Cerebellar nuclear complex (tissue), 1 donor: ENCODE measurements at regions not wholly inside any gene's neighbourhood (a gene's known extent, or its start where the extent isn't known, plus 50 kb on each side); places are given as distances from the start of the nearest gene placed in this dataset.
A peak's percentile ranks its signal among the peaks of the same experiment; 100 is the strongest.

Experiments
- DNase-seq, 2 experiments: peaks; one replicate each; lab custom pipeline; 2025; lab: John Stamatoyannopoulos, UW

DNA sequence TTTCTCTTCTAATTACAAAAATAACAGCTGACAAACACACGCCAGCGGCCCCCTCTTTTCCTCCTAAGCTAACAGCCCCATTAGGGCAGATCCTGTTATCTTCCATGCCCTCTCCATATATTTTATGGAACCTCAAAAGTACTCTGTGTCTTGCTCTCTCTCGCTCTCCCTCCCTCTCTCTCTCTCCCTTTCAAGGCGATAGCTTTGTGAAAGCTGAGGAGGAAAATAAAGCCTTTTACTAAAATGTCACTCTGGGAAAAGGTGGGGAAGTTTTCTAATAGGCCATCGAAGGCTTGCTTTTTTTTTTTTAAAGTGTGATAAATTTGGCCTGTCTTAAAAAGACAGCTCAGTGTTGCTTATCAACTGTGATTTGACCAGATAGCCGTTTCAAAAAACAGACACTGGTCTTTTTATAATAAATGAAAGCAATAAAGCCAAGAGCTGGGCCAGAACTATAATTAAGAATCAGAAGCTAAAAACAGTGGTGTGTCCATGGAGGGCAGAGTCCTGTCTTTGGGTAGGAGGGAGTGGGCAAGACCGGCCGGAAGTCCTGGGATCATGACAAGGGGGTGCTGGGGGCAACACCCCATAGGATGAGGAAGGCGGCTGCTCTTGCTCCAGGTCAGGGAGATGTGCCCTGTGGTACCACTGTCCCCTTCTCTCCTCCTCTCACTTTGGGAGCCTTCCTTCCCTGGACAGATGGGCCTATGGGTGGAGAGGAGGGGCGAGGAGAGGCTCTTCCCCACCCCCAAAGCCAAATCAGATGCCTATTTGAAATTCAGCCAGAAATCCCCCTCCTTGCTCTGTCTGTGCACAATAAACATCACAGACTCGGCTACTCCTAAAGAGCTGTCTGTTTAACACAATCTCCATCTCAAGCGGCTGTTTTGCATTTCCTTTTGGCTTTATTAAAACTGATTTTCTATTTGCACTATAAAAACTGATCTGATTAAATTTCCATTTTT is 267.2 kb downstream of the BUD13 start:
- no peak for DNase-seq

DNA sequence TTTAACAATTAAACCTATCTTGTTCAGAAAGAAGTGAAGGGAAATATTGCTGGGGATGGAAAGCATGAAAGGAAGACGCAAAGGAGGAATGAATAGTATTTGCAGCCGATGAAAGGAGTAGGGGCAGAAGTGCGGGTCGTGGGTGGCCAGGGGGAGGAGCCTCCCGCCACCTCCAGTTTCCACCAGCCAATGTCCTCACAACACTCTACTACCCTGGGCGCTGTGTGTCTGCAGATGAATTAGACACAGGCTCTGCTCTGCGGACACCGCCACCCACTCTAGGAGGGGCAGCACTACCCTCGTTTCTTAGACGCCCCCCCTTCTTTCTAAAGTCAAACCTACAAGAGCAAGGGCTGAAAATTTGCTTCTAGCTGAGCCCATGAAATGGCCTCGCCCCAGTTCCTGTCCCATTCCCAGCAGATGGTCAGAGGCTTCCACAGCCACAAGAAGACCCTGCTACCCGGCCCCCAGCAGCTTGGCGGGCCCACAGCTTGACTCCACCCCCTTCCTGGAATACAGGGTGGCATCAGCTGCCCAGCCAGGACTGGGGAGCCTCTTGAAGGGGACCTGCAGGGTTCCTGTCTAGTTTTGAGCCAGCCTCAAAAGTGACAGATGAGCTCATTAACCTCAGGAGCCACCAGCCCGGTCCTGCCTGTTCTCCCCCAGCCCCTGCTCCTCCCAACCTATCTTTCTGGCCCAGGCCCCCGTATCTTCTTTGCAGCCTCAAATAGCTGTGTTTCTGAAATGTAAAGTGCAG is 268.1 kb downstream of the BUD13 start:
- no peak for DNase-seq

DNA sequence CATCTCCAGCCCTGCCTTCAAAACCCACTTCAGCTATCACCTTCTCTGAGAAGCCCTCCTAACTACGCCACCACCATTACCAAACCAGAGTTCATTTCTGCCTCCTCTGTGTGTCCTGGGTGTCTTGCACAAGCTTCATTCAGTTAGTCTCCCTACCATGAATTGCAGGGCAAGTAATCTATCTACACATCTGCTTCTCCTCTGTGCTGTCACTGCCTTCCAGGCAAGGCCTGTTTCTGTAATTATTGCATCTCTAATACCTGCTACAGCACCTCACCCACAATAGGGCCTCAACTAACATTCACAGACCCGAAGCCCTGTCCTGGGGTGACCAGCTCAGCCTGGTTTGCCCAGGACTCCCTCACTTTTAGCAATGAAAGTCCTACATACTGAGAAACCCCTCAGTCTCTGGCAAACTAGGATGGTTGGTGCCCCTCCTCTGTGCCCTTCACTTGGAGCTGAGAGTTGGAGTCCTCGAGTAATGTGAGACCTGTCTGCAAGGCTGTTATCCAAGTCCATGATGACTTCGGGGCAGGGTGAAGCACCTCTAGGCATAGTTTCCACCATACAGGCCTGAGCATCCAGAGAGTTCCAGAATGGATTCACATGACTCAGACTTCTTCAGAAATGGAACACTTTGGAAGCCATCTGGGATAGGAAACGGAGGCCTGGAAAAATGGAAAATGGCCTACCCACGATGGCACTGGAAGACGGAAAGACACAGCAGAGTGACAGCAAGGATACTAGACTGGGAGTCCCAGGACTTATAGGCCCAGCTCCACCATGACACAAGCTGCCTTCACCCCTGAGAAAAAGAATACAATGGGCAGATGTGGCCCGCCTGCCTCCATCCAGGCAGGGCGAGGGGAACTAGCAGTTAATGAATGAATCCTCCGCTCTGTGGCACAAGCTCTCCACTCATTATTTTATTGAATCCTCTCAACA is 269.3 kb downstream of the BUD13 start:
- no peak for DNase-seq

DNA sequence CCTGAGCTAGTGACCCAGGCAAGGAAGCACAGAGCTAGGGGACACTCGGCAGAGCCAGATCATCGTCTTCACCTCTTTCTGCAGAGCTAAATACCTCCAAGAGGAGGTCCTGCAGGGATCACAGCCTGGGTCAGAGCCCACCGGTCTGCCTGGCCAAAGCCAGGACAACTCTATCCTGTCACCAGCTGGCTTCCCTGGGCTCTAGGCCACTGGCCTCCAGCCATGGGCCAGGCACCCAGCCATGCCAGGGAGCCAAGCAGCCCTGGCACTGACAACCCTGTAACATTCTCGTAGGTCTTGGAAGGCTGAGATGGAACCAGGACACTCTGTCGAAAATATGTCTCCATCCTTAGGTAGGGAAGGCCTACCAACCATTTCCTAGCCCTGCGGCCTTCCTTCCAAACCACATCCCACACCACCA is 270.1 kb downstream of the BUD13 start:
- peak; percentile 47 to 72 for DNase-seq

DNA sequence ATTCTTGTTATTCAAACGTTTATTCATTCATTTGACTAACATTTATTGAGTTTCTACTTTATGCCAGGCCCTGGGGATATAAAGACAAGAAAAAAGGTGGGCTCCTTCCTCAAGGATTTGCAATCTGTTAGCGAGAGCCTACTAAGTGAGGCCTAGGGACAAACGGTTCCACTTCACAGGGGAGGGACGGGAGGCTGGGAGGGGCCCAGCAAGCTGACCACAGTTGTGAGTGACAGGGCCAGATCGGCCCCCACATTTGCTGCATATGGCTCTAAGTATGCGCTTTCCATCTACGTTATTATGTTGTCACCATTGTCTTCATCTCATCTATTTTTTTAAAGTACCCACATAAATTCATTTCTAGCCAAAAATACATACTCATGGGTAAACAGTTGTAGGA is 271.1 kb downstream of the BUD13 start:
- DNase-seq: no peak

DNA sequence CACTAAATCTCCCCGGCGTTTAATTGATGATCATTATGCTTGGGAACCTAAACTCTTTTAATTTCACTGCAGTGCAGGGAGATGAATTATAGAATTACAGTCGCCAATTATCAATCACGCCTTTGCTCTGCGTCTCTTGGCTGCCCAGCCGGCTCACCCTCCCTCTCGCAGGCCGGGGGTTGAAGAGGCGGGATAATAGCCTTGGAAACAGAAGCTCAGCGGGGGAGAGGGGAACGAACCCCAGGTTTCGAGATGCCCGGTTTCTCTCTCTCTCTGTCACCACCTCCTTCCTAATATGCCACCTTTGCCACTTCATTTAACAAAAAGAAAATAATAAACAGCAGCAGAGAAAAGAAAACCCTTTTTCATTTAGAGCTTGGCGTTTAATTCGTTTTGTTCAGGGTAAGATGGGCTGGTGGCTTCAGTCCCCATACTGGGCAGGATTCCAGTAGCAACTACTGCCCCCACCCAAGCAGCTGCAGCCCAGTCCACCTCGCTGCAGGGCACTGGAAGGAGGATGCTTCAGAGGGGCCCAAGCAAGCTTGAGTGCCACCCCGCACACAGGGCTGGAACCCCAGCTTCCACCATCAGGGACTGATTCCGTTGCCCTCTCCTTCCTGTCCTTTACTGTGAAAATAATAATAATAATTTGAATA is 271.7 kb downstream of the BUD13 start:
- no peak for DNase-seq

DNA sequence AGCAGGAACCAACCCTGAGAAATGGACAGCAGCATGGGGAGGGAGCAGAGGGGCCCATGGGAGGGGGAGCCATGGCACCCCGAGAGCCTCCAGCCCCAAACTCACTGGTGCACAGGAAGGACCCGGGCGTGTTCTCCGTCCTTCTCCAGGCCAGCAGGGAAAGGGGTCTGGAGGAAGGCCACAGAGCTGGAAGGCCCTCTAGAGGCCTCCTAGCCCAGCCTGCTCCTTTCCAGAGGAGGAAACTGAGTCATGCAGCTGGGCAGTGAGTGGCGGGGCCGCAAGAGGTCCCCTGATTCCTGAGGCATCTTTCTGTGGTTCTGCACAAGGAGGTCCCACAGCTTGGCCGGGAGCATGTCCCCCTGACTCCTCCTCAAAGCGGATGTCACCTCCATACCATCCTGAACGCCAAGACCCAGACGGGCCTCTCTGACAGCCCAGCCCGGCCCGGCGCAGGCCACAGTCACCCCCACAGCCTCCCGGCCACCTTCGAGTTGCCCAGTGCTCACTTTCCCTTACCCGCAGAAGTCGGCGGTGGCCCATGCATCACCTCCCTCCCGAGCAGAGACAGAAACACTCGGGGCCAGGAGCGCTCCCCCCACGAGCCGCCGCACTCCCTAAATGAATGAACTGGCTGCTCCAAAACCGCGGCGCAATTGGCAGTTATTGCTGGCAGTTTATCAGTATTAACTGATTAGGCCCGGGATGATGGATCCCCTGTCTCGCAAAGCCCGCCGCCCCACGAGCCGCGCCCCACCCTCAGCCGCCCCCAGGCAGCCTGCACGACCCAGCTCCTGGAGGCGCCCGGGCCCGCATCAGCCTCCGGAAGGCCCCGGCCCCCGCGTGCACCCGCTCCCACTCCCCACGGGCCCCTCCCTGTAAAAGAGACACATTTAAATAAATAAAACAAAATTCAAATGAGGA is 272.5 kb downstream of the BUD13 start:
- no peak for DNase-seq

DNA sequence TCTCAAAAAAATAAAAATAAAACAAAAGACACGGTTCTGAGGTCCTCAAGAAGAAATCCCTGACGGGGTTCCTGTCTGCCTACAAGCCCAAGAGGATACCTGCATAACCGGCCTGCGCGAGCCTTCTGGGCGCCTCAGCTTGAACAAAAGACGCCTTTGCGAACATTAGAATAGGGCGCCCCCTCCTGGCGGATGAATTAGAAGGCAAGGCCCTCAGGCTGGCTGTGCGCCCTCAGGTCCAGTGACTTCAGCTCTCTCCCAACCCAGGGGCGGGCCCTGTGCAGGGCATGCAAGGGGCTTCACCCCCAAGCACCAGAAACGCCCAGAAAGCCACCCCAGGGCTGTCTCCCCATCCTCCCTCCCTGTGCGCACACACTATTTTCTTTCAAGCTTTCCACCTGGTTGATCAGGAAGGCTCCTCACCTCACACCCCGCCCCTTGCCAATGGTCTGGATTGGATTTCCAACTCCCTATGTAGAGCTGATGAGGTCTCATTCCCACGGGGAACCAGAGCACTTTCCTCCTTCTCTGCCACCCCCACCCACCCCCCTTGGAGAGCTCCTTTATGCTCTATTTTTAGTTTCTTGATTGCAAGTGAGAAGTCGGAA is 273.3 kb downstream of the BUD13 start:
- no peak for DNase-seq

DNA sequence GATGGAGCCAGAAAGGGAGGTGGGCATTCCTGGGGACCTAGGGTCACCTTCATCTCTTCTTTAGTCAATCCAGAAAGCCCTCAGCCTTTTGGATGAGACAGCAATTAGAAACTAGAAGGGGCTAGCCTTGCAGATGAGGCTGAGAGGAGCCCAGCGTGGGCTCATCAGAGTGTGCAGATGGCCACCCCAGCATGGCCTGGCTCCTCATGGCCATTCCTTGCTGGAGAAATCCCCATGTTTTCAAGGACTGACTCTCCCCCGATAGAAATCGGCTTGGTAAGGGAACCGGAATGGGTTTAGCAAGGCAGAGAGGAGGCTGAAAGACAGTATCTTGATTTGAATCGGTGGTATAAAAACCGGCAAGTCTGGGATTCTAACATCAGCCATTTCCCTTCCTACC is 274.6 kb downstream of the BUD13 start:
- peak in 1 of 2 experiments; percentile 60 for DNase-seq

DNA sequence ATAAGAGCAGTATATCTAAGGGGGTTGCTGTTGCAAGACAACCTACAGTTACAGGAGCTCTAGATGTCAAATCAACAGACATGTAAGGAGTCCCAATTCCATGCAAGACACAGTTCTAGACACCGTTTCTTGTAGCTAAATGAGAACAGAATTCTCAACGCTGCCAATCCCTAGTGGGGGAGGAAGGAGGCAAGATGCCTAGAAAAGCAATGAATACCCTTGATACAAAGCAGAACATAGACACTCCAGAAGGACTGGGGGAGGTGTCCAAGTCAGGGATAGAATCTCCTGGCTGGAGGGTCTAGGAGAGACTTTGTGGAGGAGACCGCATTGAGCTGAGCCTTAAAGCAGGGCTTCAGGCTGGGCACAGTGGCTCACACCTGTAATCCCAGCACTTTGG is 280.2 kb downstream of the BUD13 start:
- DNase-seq: no peak

DNA sequence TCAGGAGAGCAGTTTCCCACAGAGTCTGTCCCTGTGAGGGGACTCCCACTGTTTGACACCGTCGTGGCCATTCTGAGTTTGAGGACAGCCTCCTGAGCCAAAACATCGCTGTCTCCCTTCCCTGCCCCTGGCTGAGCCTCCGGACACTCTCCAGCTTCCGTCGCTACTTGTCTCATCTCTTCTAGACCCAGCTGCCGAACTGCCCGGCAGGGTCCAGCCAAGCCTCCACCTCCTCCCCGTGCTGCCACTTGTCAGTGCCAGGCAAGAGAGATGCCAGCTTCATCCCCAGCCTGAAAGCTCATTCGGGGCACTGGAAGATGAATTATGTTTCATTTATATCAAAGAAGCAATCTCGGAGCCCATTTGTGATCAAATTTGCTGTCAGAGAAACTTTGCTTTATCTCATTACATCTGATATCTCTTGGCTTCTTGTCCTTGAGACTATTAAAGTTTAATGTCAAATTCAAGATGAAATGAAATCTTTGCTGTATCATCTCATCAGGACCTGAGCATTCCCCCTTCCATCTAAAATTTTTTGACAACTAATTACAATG is 283.9 kb downstream of the BUD13 start:
- no peak for DNase-seq

DNA sequence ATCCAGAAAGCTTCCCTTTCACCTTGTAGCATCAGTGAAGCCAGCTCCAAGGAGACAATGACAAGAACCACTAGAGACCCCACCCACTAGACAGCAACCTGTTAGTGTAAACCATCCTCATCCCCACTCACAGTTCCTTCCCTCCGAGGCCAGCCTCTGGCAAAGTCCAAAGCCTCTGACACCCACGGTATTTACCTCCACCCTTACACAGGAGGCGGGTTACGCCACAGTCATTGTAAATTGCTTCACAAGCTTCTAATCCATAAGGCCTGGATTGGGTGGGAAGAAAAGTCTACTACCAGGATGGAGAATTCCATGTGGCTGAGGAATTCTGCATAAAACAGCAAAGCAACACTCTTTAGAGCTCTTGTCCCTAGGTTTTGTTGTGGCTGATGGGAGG is 287.4 kb downstream of the BUD13 start:
- no peak for DNase-seq

DNA sequence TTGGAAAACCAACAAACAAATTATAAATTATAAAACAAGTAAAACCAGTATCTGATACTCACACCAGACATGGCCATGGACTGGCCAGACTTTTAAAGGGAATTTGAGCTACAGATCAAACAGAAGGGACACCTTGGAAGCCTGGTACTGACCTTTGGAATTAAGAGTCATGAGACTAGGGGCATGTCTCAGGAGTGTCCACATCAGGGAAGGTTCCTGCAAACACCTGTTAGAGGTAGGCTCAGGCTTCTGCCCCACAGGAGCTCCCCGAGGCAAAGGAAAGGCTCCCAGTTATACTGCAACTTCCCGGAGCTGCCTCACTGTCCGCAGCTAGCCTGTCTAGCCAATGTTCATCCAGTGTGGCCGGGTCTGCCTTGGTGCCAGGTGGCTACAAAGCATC is 290.1 kb downstream of the BUD13 start:
- DNase-seq: no peak

DNA sequence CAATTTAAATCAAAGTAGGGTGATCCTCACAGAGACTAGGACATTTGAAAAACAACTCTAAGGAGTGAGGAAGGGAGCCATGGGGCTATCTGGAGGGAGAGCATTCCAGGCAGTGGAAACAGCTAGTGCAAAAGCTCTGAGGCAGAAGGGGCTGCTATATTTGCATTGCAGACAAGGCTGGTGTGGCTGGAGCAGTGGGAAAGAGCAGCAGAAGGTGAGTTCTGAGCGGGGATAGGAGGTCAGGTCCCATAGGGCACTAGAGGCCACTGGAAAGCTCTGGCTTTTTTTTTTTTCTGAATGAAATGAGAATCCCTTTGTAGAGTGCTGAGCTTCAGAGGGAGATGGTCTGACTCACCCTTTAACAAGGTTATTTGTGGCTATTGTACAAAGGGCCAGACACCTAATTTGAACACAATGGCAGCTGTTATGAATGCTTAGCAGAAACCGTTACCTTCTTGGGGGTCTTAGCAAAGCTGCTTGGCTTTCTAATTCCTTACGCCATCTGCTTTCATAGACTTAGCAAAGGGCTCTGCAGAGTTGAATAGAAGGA is 291.6 kb downstream of the BUD13 start:
- no peak for DNase-seq

DNA sequence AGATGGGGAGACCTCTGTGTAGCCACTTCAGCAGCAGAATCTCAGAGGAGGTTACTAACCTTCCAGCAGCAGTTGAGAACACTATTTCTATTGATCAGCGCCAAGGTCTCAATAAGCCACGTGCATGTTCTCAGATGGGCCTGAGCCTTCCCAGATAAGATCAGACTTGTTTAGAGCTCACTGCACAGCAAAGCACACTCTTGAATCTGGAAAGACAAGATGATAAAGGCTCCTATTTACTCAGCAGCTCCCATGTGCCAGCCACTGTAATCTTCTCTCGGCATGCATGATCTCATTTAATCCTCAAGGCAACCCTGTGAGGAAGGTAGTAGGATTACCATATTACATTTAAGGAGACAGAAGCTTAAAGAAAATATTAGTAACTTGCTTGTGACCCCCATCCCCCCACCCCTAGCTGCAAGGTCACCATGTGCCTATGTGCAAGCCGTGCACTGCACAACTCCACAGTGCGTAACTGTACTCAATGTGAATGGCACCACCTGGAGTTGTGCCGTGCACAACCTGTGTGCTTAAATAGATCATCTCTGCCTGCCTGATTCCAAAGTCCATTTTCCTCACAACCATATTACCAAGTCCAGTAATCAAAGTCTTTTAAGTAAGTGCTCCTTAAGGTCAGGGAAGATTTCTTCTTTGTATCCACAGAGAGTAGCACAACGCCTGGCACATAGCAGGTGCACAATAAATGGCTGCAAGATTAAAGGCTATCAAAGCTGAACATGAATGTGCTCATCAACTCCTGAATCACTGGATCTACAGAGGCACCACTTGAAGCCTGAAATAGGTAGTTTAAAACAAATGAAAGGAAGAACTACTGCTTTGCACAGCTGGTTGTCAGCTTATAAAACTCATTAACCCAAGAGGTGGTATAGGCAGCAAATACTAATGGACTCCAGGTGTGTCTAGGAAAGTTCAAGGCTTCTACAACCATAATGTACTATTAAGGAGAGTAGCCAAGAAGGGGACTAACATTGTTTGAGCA is 293.8 kb downstream of the BUD13 start:
- DNase-seq: no peak

DNA sequence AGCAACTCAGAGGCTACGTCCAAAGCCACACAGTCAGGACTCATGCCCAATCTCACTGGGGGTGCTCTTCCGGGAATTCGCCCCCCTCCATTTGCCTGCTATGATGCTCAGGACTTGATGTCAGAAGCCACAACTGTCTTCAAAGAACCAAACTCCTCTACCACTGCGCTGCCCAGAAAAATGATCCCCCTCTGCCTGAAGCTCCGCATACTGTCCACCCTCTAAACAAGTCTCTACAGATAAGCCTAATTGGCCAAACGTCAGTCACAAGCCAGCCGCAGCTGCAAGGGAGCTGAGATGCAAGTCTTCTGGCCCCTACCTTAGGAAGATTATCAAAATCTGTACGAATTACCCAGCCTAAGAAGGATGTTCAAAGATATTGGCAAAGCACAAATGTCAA is 294.6 kb downstream of the BUD13 start:
- DNase-seq: no peak

DNA sequence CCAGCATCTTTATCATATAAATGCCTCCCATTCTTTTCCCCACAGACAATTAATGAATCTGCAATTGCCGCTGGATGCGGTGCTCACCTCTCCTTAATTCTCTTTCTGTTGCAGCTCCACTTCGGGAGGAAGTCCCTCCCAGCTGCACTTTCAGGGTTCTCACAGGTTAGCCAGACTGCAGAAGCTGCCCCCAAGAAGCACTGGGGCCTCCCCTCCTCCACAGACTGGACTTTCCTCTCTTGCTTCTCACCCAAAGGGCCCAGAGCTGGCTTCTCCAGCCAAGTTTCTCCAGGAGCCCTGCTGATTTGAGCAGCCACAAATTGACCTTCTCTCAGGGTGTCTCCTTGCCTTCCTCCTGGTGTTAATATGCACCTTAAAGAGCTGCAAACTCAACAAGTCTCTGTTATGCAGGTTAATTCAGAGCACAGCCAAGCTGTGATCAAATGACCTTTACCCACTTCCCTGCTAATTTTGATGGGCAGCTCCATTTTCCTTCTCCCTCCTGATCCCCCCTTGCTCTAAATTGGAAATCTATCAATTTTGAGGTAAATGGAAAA is 298.9 kb downstream of the BUD13 start:
- DNase-seq: no peak
